A673 (cell line): ENCODE measurements at regions not wholly inside any gene's neighbourhood (a gene's known extent, or its start where the extent isn't known, plus 50 kb on each side); places are given as distances from the start of the nearest gene placed in this dataset.

Experiments used
- BruUV-seq: library from RNA; stranded (reverse); fragments of 400-500 nt; replicated peaks from 2 replicates; lab custom pipeline; 2021; lab: Mats Ljungman, UMichigan
- CTCF ChIA-PET: fragments of 300-600 bp; sonication (Branson Sonifier 250); formaldehyde crosslinking; loops from one replicate; lab custom pipeline; 2022; ENCODE audit warnings: antibody characterized with exemption; lab: Charles Lee
- POLR2A ChIA-PET: fragments of 300-600 bp; sonication (Branson Sonifier 250); formaldehyde crosslinking; loops from one replicate; lab custom pipeline; 2022; ENCODE audit warnings: antibody characterized with exemption; ENCODE audit not compliant: low non-redundant PET; lab: Charles Lee
- DNase-seq: peaks from one replicate; pipeline ENCODE4 v3.0.0-alpha.2; 2015; ENCODE audit warnings: low spot score
- H3K27ac ChIP-seq: fragments of 200-600 bp; sonication (generic); 2 replicates; pipeline ENCODE4 v1.5.1; 2016; ENCODE audit warnings: mixed run types, low read depth, mild to moderate bottlenecking, mixed read lengths, antibody characterized with exemption, low read length; ENCODE audit not compliant: poor library complexity, severe bottlenecking
- H3K27me3 ChIP-seq: fragments of 200-600 bp; sonication (generic); replicated peaks from 2 replicates; pipeline ENCODE4 v1.6.1; 2017; ENCODE audit warnings: mixed run types, low read depth, mild to moderate bottlenecking, mixed read lengths, antibody characterized with exemption, low read length; ENCODE audit not compliant: insufficient read depth, poor library complexity
- H3K36me3 ChIP-seq: fragments of 200-600 bp; sonication (generic); 2 replicates; pipeline ENCODE4 v1.6.1; 2016; ENCODE audit warnings: mixed run types, mild to moderate bottlenecking, mixed read lengths, antibody characterized with exemption, low read length; ENCODE audit not compliant: insufficient read depth, poor library complexity, severe bottlenecking
- H3K4me1 ChIP-seq: fragments of 200-600 bp; sonication (generic); 2 replicates; pipeline ENCODE4 v1.6.1; 2017; ENCODE audit warnings: mixed run types, mild to moderate bottlenecking, mixed read lengths, antibody characterized with exemption, low read length; ENCODE audit not compliant: insufficient read depth, poor library complexity, severe bottlenecking
- H3K4me3 ChIP-seq: fragments of 200-600 bp; sonication (generic); 2 replicates; pipeline ENCODE4 v1.5.1; 2016; ENCODE audit warnings: low read depth, mixed run types, mild to moderate bottlenecking, mixed read lengths, low read length; ENCODE audit not compliant: poor library complexity, severe bottlenecking
- H3K9me3 ChIP-seq: fragments of 200-600 bp; sonication (generic); 2 replicates; pipeline ENCODE4 v1.6.1; 2016; ENCODE audit warnings: mixed run types, low read depth, mild to moderate bottlenecking, mixed read lengths, antibody characterized with exemption, low read length; ENCODE audit not compliant: poor library complexity, severe bottlenecking
- EZH2 ChIP-seq: fragments of 200-600 bp; sonication (generic); IDR thresholded peaks from 2 replicates; pipeline ENCODE4 v1.6.1; 2017; ENCODE audit warnings: borderline replicate concordance, low read depth, mild to moderate bottlenecking, mixed read lengths, antibody characterized with exemption, low read length; ENCODE audit not compliant: poor library complexity, severe bottlenecking
- intact Hi-C: fragments of 100-400 bp; cut with micrococcal nuclease; formaldehyde crosslinking; loops from one replicate; pipeline ENCODE4 v1.10.0; 2022; ENCODE audit not compliant: unreplicated experiment
- TF ChIP-seq, protein P1 (sequence below): fragments of 300-800, 200-600 bp; sonication (generic); conservative IDR thresholded peaks from 2 replicates; pipeline ENCODE4 v1.5.1; 2017; ENCODE audit warnings: low read depth, mild to moderate bottlenecking, antibody characterized with exemption, low read length, moderate library complexity, mixed read lengths

DNA sequence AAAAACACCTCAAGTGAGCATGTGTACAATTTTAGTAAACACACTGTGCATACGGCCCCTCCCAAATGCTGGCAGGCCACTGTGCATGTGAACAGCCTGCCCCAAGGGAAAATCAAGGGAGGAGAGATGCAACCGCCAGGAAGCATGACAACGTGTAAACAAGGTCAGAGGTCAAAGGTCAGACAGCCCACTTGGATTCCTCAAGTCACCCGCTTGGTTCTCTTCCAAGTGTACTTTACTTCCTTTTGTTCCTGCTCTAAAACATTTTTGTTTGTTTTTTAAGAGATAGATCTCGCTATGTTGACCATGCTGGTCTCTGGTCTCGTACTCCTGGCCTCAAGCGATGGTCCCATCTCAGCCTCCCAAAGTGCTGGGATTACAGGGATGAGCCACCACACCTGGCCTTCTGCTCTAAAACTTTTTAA is 126.7 kb upstream of the SHB start:
- CTCF ChIA-PET = no interaction called here
- H3K4me1 ChIP-seq = peaks cover 9% of the 10 kb centered on the region
- no peak overlapping the region for H3K4me3 ChIP-seq
- POLR2A ChIA-PET = no interaction called here
- no peaks in the 10 kb centered on the region for H3K9me3 ChIP-seq
- no peaks in the 10 kb centered on the region for H3K36me3 ChIP-seq
- H3K27me3 ChIP-seq = no peaks in the 10 kb centered on the region
- no peak for TF ChIP-seq EZH2
- TF ChIP-seq, protein P1, sequence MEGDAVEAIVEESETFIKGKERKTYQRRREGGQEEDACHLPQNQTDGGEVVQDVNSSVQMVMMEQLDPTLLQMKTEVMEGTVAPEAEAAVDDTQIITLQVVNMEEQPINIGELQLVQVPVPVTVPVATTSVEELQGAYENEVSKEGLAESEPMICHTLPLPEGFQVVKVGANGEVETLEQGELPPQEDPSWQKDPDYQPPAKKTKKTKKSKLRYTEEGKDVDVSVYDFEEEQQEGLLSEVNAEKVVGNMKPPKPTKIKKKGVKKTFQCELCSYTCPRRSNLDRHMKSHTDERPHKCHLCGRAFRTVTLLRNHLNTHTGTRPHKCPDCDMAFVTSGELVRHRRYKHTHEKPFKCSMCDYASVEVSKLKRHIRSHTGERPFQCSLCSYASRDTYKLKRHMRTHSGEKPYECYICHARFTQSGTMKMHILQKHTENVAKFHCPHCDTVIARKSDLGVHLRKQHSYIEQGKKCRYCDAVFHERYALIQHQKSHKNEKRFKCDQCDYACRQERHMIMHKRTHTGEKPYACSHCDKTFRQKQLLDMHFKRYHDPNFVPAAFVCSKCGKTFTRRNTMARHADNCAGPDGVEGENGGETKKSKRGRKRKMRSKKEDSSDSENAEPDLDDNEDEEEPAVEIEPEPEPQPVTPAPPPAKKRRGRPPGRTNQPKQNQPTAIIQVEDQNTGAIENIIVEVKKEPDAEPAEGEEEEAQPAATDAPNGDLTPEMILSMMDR = no peak
- no peak for DNase-seq
- H3K27ac ChIP-seq = no peak overlapping the region
- intact Hi-C loops = no loop called here
- BruUV-seq = no TSS peak

DNA sequence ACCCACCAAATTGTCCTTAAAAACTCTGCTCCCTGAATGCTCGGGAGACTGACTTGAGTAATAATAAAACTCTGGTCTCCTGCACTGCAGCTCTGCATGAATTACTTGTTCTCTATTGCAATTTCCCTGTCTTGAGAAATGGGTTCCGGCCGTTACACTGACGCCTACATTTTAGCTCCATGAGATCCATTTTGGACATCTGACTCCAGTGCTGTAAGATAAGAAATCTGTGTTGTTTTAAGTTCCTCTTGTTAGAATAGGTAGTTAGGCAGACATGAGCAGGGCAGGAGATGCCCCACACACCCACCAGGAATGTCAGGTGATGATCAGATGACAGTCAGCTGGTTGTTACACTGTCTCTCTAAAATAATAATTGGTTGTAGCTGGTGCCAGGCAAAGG is 125.8 kb upstream of the SHB start:
- BruUV-seq = no TSS peak
- Histone ChIP-seq H3K27me3 (no peaks in the 10 kb centered on the region), H3K4me1 (peaks cover under 1% of the 10 kb centered on the region), H3K9me3 (no peaks in the 10 kb centered on the region), H3K27ac (no peak overlapping the region), H3K4me3 (no peak overlapping the region), H3K36me3 (no peaks in the 10 kb centered on the region)
- POLR2A ChIA-PET = no interaction called here
- CTCF ChIA-PET = no interaction called here
- intact Hi-C loops = no loop called here
- no peak for TF ChIP-seq EZH2
- TF ChIP-seq, protein P1 = no peak
- DNase-seq = no peak

DNA sequence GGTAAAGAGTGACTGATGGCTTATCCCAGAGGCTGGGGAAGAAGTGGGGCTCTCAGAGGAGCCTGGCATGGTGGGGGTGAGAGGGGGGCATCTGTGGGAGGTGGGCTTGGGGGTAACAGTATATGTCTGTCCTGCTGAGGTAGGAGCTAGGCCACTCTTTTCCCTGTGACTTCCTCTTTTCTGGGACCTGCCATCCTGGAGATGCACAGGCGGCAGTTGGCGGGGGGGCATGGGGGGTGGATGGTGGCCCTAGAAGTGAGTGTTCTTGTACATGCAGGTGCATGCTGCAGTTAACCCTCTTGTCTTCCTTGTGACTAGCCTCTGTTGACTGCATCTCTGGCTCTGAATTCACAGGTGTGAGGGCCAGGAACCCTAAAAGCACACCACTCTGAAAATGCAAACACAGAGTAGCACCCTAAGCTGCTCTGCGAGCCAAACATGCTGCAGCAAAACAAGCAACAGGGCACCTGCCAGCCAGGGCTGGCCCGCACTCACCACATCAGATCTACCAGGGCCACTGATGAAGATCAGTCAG is 123.8 kb upstream of the SHB start:
- Histone ChIP-seq H3K27me3 (no peaks in the 10 kb centered on the region), H3K9me3 (no peaks in the 10 kb centered on the region), H3K27ac (no peak overlapping the region), H3K4me1 (no peaks in the 10 kb centered on the region), H3K4me3 (no peak overlapping the region), H3K36me3 (no peaks in the 10 kb centered on the region)
- TF ChIP-seq EZH2 = no peak
- TF ChIP-seq, protein P1 = no peak
- no TSS peak for BruUV-seq
- ChIA-PET POLR2A (no interaction called here), CTCF (no interaction called here)
- intact Hi-C loops = no loop called here
- no peak for DNase-seq
